ENCODE measurements at regions not wholly inside any gene's neighbourhood (a gene's known extent, or its start where the extent isn't known, plus 50 kb on each side); places are given as distances from the start of the nearest gene placed in this dataset.

DNA sequence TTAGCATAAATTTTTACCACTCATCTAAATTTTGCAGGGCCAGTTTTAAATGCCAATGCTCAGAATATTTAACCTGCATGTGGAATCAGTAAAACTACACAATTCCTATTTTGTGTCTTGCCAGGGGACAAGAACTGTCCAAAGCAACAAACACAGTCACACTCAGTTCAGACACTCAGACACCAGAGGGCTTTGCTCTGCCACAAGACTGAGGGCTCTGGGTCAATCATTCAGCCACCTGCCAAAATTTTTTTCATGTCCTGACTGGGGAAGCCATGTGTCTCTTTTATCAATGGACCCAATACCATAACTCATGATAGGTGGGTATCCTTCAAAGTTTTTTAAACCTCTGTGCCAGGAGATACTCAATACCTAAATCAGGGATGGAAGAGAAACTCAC, 304.0 kb upstream of the ANO3 start:
- Histone ChIP-seq H3K36me3 (ENCODE audit: control insufficient read depth in 2 of 2, extremely low read depth in 1 of 2, insufficient read depth in 2 of 2, low read length in 2 of 2) (no peaks in the 10 kb centered on the region), H3K4me3 (ENCODE audit: control insufficient read depth in 2 of 3, extremely low read depth in 1 of 3, insufficient read depth in 2 of 3, low read depth in 1 of 3, low read length in 3 of 3) (no peak overlapping the region), H3K27ac (ENCODE audit: control insufficient read depth, insufficient read depth, low read length) (no peak overlapping the region), H4K20me1 (ENCODE audit: control insufficient read depth, extremely low read depth, insufficient read depth, low read length) (no peaks in the 10 kb centered on the region), H3K9me1 (ENCODE audit: control insufficient read depth, extremely low read depth, insufficient read depth, low read length) (no peaks in the 10 kb centered on the region), H3K9ac (ENCODE audit: control insufficient read depth, extremely low read depth, insufficient read depth, low read length) (no peak overlapping the region), H3K9me3 (ENCODE audit: control insufficient read depth, low read depth, low read length) (no peaks in the 10 kb centered on the region), H3K4me2 (ENCODE audit: control insufficient read depth, extremely low read depth, insufficient read depth, low read depth, low read length) (no peak overlapping the region), H3K79me2 (ENCODE audit: control insufficient read depth, insufficient read depth, low read length) (no peaks in the 10 kb centered on the region), H3K27me3 (ENCODE audit: control insufficient read depth, extremely low read depth, insufficient read depth, low read length) (no peaks in the 10 kb centered on the region), H3K4me1 (ENCODE audit: control insufficient read depth, extremely low read depth, insufficient read depth, low read length) (peaks cover 14% of the 10 kb centered on the region), H2AFZ (ENCODE audit: control insufficient read depth, low read length) (no peak overlapping the region)
- dilution Hi-C loops (cut with MboI; ENCODE audit: extremely low pct_ligation_motif_present, low sequenced_read_pairs), result no loop called here
- TF ChIP-seq, protein P1, sequence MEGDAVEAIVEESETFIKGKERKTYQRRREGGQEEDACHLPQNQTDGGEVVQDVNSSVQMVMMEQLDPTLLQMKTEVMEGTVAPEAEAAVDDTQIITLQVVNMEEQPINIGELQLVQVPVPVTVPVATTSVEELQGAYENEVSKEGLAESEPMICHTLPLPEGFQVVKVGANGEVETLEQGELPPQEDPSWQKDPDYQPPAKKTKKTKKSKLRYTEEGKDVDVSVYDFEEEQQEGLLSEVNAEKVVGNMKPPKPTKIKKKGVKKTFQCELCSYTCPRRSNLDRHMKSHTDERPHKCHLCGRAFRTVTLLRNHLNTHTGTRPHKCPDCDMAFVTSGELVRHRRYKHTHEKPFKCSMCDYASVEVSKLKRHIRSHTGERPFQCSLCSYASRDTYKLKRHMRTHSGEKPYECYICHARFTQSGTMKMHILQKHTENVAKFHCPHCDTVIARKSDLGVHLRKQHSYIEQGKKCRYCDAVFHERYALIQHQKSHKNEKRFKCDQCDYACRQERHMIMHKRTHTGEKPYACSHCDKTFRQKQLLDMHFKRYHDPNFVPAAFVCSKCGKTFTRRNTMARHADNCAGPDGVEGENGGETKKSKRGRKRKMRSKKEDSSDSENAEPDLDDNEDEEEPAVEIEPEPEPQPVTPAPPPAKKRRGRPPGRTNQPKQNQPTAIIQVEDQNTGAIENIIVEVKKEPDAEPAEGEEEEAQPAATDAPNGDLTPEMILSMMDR (optimal IDR thresholded peaks at IDR 0.05 in 1 of 3, IDR thresholded peaks at IDR 0.05 in 1 of 3, conservative IDR thresholded peaks at IDR 0.05 in 1 of 3; ENCODE audit: extremely low read depth in 1 of 3, insufficient read depth in 2 of 3, low read length in 3 of 3), result no peak
- TF ChIP-seq EZH2 (IDR thresholded peaks at IDR 0.05; ENCODE audit: low read length), result no peak
- DNase-seq (ENCODE audit: low read depth, low spot score) (no peak), FAIRE-seq (no peak)

DNA sequence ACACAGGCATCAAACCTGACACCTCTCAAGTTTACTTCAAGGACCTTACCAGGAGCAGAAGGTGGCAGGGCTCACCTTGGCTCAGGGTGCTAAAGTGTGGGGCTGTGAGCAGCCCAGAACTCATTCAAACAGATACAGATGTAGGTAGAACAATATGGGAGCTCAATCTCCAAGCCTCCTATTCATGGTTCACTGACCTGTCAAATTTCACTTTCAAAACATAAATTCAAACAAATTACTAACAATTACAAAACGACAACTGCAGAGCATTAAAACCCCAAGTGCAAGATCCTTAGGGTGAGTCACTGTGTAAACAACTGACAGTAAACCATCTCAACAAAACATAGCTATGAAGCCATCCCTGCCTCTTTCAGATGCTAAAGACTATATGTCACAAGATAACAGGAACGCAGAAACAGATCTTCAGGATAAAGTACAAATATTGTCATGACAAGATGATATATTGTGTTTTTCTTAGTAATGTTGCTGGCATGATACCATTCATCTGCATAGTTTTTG, 303.5 kb upstream of the ANO3 start:
- Histone ChIP-seq H3K4me3 (ENCODE audit: control insufficient read depth in 2 of 3, extremely low read depth in 1 of 3, insufficient read depth in 2 of 3, low read depth in 1 of 3, low read length in 3 of 3) (no peak overlapping the region), H3K9me3 (ENCODE audit: control insufficient read depth, low read depth, low read length) (no peaks in the 10 kb centered on the region), H3K9me1 (ENCODE audit: control insufficient read depth, extremely low read depth, insufficient read depth, low read length) (no peaks in the 10 kb centered on the region), H3K9ac (ENCODE audit: control insufficient read depth, extremely low read depth, insufficient read depth, low read length) (no peak overlapping the region), H2AFZ (ENCODE audit: control insufficient read depth, low read length) (no peak overlapping the region), H3K27me3 (ENCODE audit: control insufficient read depth, extremely low read depth, insufficient read depth, low read length) (no peaks in the 10 kb centered on the region), H3K4me2 (ENCODE audit: control insufficient read depth, extremely low read depth, insufficient read depth, low read depth, low read length) (no peak overlapping the region), H3K79me2 (ENCODE audit: control insufficient read depth, insufficient read depth, low read length) (no peaks in the 10 kb centered on the region), H3K27ac (ENCODE audit: control insufficient read depth, insufficient read depth, low read length) (no peak overlapping the region), H3K4me1 (ENCODE audit: control insufficient read depth, extremely low read depth, insufficient read depth, low read length) (peaks cover 14% of the 10 kb centered on the region), H3K36me3 (ENCODE audit: control insufficient read depth in 2 of 2, extremely low read depth in 1 of 2, insufficient read depth in 2 of 2, low read length in 2 of 2) (no peaks in the 10 kb centered on the region), H4K20me1 (ENCODE audit: control insufficient read depth, extremely low read depth, insufficient read depth, low read length) (no peaks in the 10 kb centered on the region)
- FAIRE-seq (no peak), DNase-seq (ENCODE audit: low read depth, low spot score) (no peak)
- TF ChIP-seq, protein P1 (optimal IDR thresholded peaks at IDR 0.05 in 1 of 3, IDR thresholded peaks at IDR 0.05 in 1 of 3, conservative IDR thresholded peaks at IDR 0.05 in 1 of 3; ENCODE audit: extremely low read depth in 1 of 3, insufficient read depth in 2 of 3, low read length in 3 of 3), result no peak
- TF ChIP-seq EZH2 (IDR thresholded peaks at IDR 0.05; ENCODE audit: low read length), result no peak
- dilution Hi-C loops (cut with MboI; ENCODE audit: extremely low pct_ligation_motif_present, low sequenced_read_pairs), result no loop called here

Data from keratinocyte (primary cell).